ENCODE measurements at regions not wholly inside any gene's neighbourhood (a gene's known extent, or its start where the extent isn't known, plus 50 kb on each side); places are given as distances from the start of the nearest gene placed in this dataset.

- DNase-seq (ENCODE audit: low read depth), result no peak
- no peak for TF ChIP-seq CTCF (IDR thresholded peaks at IDR 0.05; ENCODE audit: insufficient read depth, low read depth, low read length)
- H3K4me3 ChIP-seq (ENCODE audit: low read depth, low read length), result no peak overlapping the region
Measured at GRCh38 chr2:236405357-236405756, 141.2 kb upstream of the ASB18 start.

- no peak overlapping the region for H3K4me3 ChIP-seq (ENCODE audit: low read depth, low read length)
- no peak for TF ChIP-seq CTCF (IDR thresholded peaks at IDR 0.05; ENCODE audit: insufficient read depth, low read depth, low read length)
- no peak for DNase-seq (ENCODE audit: low read depth)
Measured at GRCh38 chr2:236408090-236408489, 143.9 kb upstream of the ASB18 start.

DNA sequence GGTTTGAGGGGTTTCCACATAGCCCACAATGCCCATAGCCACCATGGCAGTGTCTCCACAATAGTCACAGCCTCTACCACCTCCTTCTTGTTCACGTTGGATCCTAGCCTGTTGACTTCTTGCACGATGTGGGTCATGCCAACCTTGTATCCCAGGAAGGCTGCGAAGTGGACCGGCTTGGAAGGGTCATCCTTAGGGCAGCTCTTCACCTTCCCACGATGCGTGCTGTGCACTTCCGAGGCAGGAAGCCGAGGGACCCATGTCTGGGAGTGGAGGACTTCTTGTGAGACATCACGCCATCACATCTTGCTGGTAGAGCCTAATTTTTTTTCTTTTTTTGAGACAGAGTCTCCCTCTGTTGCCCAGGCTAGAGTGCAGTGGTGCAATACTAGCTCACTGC is 144.6 kb upstream of the ASB18 start:
- no peak overlapping the region for H3K4me3 ChIP-seq (ENCODE audit: low read depth, low read length)
- no peak for DNase-seq (ENCODE audit: low read depth)
- TF ChIP-seq CTCF (IDR thresholded peaks at IDR 0.05; ENCODE audit: insufficient read depth, low read depth, low read length), result no peak

DNA sequence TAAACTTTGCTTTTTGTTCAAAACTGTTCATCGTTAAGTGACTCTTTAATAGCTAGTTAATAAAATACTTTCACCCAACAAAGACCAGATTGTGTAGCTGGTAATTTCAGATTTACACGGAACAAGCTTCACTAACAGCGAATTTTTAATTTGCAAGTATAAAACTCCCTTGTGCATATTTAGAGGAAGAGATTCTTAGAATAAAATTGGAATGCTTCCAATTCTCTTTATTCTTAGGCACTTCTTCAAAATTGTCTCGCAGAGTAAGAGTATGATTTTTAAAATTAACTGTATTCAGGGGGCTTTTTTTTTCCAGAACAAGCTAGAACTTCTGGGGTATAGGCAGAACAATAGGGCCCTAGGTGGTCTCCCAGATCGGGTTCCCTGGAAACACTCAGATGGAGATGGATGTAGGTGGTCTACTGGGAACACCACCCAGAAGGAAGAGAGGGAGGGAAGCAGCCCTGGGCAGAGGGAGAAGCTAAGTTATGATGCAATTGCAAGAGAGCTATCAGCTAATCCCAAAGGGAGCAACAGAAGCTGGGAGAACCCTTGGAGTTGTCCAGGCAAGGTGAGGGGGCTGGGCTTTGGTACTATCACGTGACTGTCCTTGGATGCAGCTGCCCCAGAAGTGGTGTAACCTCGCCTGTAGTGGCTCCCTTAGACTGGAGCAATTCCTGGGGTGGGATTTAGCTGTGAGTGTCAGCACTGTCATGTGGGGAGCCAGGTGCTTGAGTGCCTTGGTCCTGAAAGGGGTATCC is 151.7 kb upstream of the ASB18 start:
- TF ChIP-seq CTCF (IDR thresholded peaks at IDR 0.05; ENCODE audit: insufficient read depth, low read depth, low read length), result no peak
- DNase-seq (ENCODE audit: low read depth), result no peak
- no peak overlapping the region for H3K4me3 ChIP-seq (ENCODE audit: low read depth, low read length)

GRCh38 chr2:236417150-236417549 is 152.5 kb upstream of the ACKR3 start:
- no peak overlapping the region for H3K4me3 ChIP-seq (ENCODE audit: low read depth, low read length)
- DNase-seq (ENCODE audit: low read depth), result no peak
- no peak for TF ChIP-seq CTCF (IDR thresholded peaks at IDR 0.05; ENCODE audit: insufficient read depth, low read depth, low read length)

- no peak for TF ChIP-seq CTCF (IDR thresholded peaks at IDR 0.05; ENCODE audit: insufficient read depth, low read depth, low read length)
- no peak overlapping the region for H3K4me3 ChIP-seq (ENCODE audit: low read depth, low read length)
- DNase-seq (ENCODE audit: low read depth), result no peak
Measured at GRCh38 chr2:236430584-236430983, 139.0 kb upstream of the ACKR3 start.

GRCh38 chr2:236434593-236434992 is 135.0 kb upstream of the ACKR3 start:
- DNase-seq (ENCODE audit: low read depth), result no peak
- H3K4me3 ChIP-seq (ENCODE audit: low read depth, low read length), result no peak overlapping the region
- TF ChIP-seq CTCF (IDR thresholded peaks at IDR 0.05; ENCODE audit: insufficient read depth, low read depth, low read length), result no peak
